Chondrocyte (in vitro differentiated cells): ENCODE measurements at regions not wholly inside any gene's neighbourhood (a gene's known extent, or its start where the extent isn't known, plus 50 kb on each side); places are given as distances from the start of the nearest gene placed in this dataset.

Experiments
- DNase-seq: peaks from one replicate; pipeline ENCODE4 v3.0.0; 2021; ENCODE audit warnings: mixed read lengths, low spot score
- H3K27ac Mint-ChIP-seq: one replicate; pipeline ENCODE4 v1.8.0; 2021; ENCODE audit warnings: mild to moderate bottlenecking, moderate library complexity, mixed read lengths; ENCODE audit not compliant: unreplicated experiment
- H3K27me3 Mint-ChIP-seq: 2 replicates; pipeline ENCODE4 v1.8.0; 2021; ENCODE audit warnings: low read depth, mixed read lengths
- H3K36me3 Mint-ChIP-seq: 2 replicates; pipeline ENCODE4 v1.8.0; 2021; ENCODE audit warnings: low read depth, mixed read lengths
- H3K4me1 Mint-ChIP-seq: 2 replicates; pipeline ENCODE4 v1.8.0; 2021; ENCODE audit warnings: low read depth, mild to moderate bottlenecking, mixed read lengths
- H3K4me3 Mint-ChIP-seq: one replicate; pipeline ENCODE4 v1.8.0; 2021; ENCODE audit warnings: mild to moderate bottlenecking, moderate library complexity, mixed read lengths; ENCODE audit not compliant: unreplicated experiment
- H3K9me3 Mint-ChIP-seq: 2 replicates; pipeline ENCODE4 v1.8.0; 2021; ENCODE audit warnings: low read depth, mixed read lengths
- CTCF ChIP-seq: fragments of 200-600 bp; sonication (generic); IDR thresholded peaks from 2 replicates; pipeline ENCODE4 v1.5.0; 2021; ENCODE audit warnings: antibody characterized with exemption, mild to moderate bottlenecking, moderate library complexity

GRCh38 chr14:34359420-34360117, 102.5 kb downstream of the SPTSSA start:
- Mint-ChIP-seq H3K4me3 (no peak overlapping the region), H3K4me1 (peaks cover 8% of the 10 kb centered on the region), H3K9me3 (no peaks in the 10 kb centered on the region), H3K27me3 (peaks cover 1% of the 10 kb centered on the region), H3K36me3 (no peaks in the 10 kb centered on the region), H3K27ac (no peak overlapping the region)
- TF ChIP-seq CTCF: no peak
- no peak for DNase-seq

- TF ChIP-seq CTCF: no peak
- Mint-ChIP-seq H3K4me3 (no peak overlapping the region), H3K4me1 (peaks cover 8% of the 10 kb centered on the region), H3K9me3 (no peaks in the 10 kb centered on the region), H3K27me3 (no peaks in the 10 kb centered on the region), H3K27ac (no peak overlapping the region), H3K36me3 (no peaks in the 10 kb centered on the region)
- no peak for DNase-seq
Measured at GRCh38 chr14:34356264-34356654, 105.8 kb downstream of the SPTSSA start.

- no peak for DNase-seq
- Mint-ChIP-seq H3K4me1 (peaks cover 8% of the 10 kb centered on the region), H3K4me3 (no peak overlapping the region), H3K9me3 (no peaks in the 10 kb centered on the region), H3K27ac (no peak overlapping the region), H3K27me3 (no peaks in the 10 kb centered on the region), H3K36me3 (no peaks in the 10 kb centered on the region)
- TF ChIP-seq CTCF: no peak
Measured at GRCh38 chr14:34355584-34356263, 106.3 kb downstream of the SPTSSA start.

- H3K4me1 Mint-ChIP-seq: peaks cover 7% of the 10 kb centered on the region
- DNase-seq: no peak
- TF ChIP-seq CTCF: no peak
- no peak overlapping the region for H3K4me3 Mint-ChIP-seq
- no peak overlapping the region for H3K27ac Mint-ChIP-seq
- no peaks in the 10 kb centered on the region for H3K27me3 Mint-ChIP-seq
- no peaks in the 10 kb centered on the region for H3K9me3 Mint-ChIP-seq
- no peaks in the 10 kb centered on the region for H3K36me3 Mint-ChIP-seq
Measured at GRCh38 chr14:34354556-34354955, 107.5 kb downstream of the SPTSSA start.

GRCh38 chr14:34350903-34351302, 111.1 kb downstream of the SPTSSA start:
- no peak for TF ChIP-seq CTCF
- H3K36me3 Mint-ChIP-seq: no peaks in the 10 kb centered on the region
- no peaks in the 10 kb centered on the region for H3K27me3 Mint-ChIP-seq
- H3K4me3 Mint-ChIP-seq: no peak overlapping the region
- no peak for DNase-seq
- H3K27ac Mint-ChIP-seq: no peak overlapping the region
- H3K9me3 Mint-ChIP-seq: peaks cover 7% of the 10 kb centered on the region
- peaks cover 4% of the 10 kb centered on the region for H3K4me1 Mint-ChIP-seq
